ENCODE measurements at regions not wholly inside any gene's neighbourhood (a gene's known extent, or its start where the extent isn't known, plus 50 kb on each side); places are given as distances from the start of the nearest gene placed in this dataset.

GRCh38 chr16:60788631-60789030 is 1247.6 kb downstream of the CDH8 start:
- TF ChIP-seq, protein P1, sequence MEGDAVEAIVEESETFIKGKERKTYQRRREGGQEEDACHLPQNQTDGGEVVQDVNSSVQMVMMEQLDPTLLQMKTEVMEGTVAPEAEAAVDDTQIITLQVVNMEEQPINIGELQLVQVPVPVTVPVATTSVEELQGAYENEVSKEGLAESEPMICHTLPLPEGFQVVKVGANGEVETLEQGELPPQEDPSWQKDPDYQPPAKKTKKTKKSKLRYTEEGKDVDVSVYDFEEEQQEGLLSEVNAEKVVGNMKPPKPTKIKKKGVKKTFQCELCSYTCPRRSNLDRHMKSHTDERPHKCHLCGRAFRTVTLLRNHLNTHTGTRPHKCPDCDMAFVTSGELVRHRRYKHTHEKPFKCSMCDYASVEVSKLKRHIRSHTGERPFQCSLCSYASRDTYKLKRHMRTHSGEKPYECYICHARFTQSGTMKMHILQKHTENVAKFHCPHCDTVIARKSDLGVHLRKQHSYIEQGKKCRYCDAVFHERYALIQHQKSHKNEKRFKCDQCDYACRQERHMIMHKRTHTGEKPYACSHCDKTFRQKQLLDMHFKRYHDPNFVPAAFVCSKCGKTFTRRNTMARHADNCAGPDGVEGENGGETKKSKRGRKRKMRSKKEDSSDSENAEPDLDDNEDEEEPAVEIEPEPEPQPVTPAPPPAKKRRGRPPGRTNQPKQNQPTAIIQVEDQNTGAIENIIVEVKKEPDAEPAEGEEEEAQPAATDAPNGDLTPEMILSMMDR (IDR thresholded peaks at IDR 0.05) = no peak
- TF ChIP-seq POLR2A (IDR thresholded peaks at IDR 0.05) (no peak), POLR2AphosphoS5 (IDR thresholded peaks at IDR 0.05) (no peak), EP300 (IDR thresholded peaks at IDR 0.05) (no peak)
